Uterus (tissue), 3 donors: ENCODE measurements at regions not wholly inside any gene's neighbourhood (a gene's known extent, or its start where the extent isn't known, plus 50 kb on each side); places are given as distances from the start of the nearest gene placed in this dataset.

Experiments
- DNase-seq, 2 donors: peaks; one replicate each; pipeline ENCODE4 v3.0.0-alpha.2; 2019 to 2020
- H3K27ac ChIP-seq, 2 donors: fragments of 200-600 bp; sonication (generic); 1 replicate in 1 of 2; 2 replicates in 1 of 2; pipeline ENCODE4 v1.5.1; 2016 to 2018
- H3K27me3 ChIP-seq, 2 donors: fragments of 200-600 bp; sonication (generic); one replicate each; pipeline ENCODE4 v1.5.1; 2018 to 2019; ENCODE audit warnings: control low read depth in 1 of 2
- H3K36me3 ChIP-seq, 2 donors: fragments of 200-600 bp; sonication (generic); one replicate each; pipeline ENCODE4 v1.5.1; 2019; ENCODE audit warnings: control low read depth in 1 of 2
- H3K4me1 ChIP-seq, 2 donors: fragments of 200-600 bp; sonication (generic); one replicate each; pipeline ENCODE4 v1.5.1; 2018 to 2019; ENCODE audit warnings: control low read depth in 1 of 2
- H3K4me3 ChIP-seq, 2 donors: fragments of 200-600 bp; sonication (generic); 1 replicate in 1 of 2; 2 replicates in 1 of 2; pipeline ENCODE4 v1.5.1; 2018 to 2019; ENCODE audit warnings: mild to moderate bottlenecking in 1 of 2
- H3K9me3 ChIP-seq, 2 donors: fragments of 200-600 bp; sonication (generic); one replicate each; pipeline ENCODE4 v1.5.1; 2019; ENCODE audit warnings: control low read depth in 1 of 2
- POLR2A ChIP-seq, 2 donors: fragments of 450-650 bp; IDR thresholded peaks; one replicate each; pipeline ENCODE4 v1.6.1; 2016; ENCODE audit warnings: antibody characterized with exemption in 2 of 2, mild to moderate bottlenecking in 1 of 2, moderate library complexity in 1 of 2
- intact Hi-C: fragments of 100-400 bp; cut with DNase I; formaldehyde crosslinking; loops from one replicate; pipeline ENCODE4 v1.15.1; 2023; ENCODE audit warnings: low total_unique reads
- TF ChIP-seq, protein P1 (sequence below), 4 experiments: fragments of 200-600 bp in 2 of 4; fragments of 450-650 bp in 2 of 4; sonication (generic) in 2 of 4; IDR thresholded peaks; one replicate each; pipeline ENCODE4 v1.5.1; 2016 to 2019; ENCODE audit warnings: antibody characterized with exemption in 4 of 4, mild to moderate bottlenecking in 2 of 4, moderate library complexity in 1 of 4
- donor health status: DM: yes; HTN: yes; CAD: no.

DNA sequence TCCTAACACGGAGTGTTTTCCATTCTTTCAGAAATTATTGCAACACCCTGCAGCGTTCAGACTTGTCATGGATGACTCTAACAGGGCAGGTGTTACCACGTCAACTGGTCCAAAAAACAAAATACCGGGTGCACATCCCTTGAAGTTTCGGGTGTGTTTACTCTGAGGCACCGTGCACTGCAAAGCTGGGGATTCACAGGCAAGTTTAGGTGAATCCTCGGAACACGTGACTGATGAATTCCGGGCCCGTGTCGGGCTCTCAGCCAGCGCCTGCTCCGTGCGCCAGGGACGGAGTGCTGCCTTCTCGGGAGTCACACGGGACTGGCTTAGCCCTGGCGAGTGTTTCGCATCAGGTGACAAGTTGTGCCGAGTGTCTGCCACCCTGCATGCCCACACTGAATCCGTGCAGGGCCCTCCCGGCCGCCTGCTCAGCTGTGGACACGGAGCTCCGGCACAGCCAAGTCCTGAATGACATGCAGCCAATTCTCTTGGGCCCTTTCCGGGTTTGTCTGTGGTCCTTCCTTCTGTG is 66.0 kb upstream of the IRX4 start:
- H3K4me1 ChIP-seq = no peaks in the 10 kb centered on the region
- H3K4me3 ChIP-seq = no peak overlapping the region
- peak; percentile 21 to 41 for DNase-seq
- intact Hi-C loops = no loop called here
- no peak for TF ChIP-seq POLR2A (IDR thresholded peaks at IDR 0.05)
- TF ChIP-seq, protein P1, sequence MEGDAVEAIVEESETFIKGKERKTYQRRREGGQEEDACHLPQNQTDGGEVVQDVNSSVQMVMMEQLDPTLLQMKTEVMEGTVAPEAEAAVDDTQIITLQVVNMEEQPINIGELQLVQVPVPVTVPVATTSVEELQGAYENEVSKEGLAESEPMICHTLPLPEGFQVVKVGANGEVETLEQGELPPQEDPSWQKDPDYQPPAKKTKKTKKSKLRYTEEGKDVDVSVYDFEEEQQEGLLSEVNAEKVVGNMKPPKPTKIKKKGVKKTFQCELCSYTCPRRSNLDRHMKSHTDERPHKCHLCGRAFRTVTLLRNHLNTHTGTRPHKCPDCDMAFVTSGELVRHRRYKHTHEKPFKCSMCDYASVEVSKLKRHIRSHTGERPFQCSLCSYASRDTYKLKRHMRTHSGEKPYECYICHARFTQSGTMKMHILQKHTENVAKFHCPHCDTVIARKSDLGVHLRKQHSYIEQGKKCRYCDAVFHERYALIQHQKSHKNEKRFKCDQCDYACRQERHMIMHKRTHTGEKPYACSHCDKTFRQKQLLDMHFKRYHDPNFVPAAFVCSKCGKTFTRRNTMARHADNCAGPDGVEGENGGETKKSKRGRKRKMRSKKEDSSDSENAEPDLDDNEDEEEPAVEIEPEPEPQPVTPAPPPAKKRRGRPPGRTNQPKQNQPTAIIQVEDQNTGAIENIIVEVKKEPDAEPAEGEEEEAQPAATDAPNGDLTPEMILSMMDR (IDR thresholded peaks at IDR 0.05) = no peak
- no peaks in the 10 kb centered on the region for H3K9me3 ChIP-seq
- no peaks in the 10 kb centered on the region for H3K27me3 ChIP-seq
- peak overlapping the region in 1 of 2 donors; percentile 67 for H3K27ac ChIP-seq
- no peaks in the 10 kb centered on the region for H3K36me3 ChIP-seq

DNA sequence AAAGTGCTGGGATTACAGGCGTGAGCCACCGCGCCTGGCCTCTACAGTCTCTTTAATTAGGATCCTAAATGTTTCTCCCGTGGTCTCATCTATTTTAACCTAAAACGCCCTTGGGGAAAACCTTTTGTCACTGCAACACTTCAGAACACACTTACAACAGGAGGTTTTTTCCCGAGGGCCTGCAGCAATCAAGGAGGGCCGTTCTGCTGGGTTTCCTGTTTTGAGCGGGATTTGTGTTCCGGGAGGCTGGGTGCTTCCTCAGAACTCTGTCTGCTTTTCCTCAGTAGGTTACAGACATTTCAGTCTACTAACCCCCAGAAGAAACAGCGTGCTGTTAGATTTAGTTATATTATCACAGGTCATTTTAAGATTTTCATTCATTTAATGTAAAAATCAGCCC is 65.4 kb upstream of the IRX4 start:
- DNase-seq = no peak
- intact Hi-C loops = no loop called here
- TF ChIP-seq POLR2A (IDR thresholded peaks at IDR 0.05) = no peak
- TF ChIP-seq, protein P1 (IDR thresholded peaks at IDR 0.05) = no peak
- Histone ChIP-seq H3K9me3 (no peaks in the 10 kb centered on the region), H3K27me3 (no peaks in the 10 kb centered on the region), H3K27ac (no peak overlapping the region), H3K4me3 (no peak overlapping the region), H3K36me3 (no peaks in the 10 kb centered on the region), H3K4me1 (no peaks in the 10 kb centered on the region)

DNA sequence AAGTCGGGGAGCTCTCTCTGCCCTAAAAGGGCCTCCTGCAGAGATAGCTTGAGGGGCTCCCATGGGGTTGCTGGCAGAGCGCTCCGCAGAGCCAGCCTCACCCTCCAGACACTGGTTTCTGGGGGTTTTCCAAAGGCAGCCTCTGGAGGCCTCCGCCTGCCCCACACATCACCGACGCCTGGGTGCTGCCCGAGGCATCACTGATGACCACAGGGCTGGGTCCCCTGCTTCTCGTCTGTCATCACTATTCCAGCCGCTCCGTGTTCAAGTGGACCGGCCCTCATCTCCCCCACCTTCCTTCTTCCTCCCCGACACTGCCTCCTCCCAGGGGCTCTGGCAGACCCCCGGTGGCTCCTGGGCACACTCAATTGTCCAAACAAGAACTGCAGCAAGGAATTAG is 64.1 kb upstream of the IRX4 start:
- Histone ChIP-seq H3K9me3 (no peaks in the 10 kb centered on the region), H3K27me3 (no peaks in the 10 kb centered on the region), H3K27ac (no peak overlapping the region), H3K4me1 (no peaks in the 10 kb centered on the region), H3K36me3 (no peaks in the 10 kb centered on the region), H3K4me3 (no peak overlapping the region)
- no peak for DNase-seq
- intact Hi-C loops = no loop called here
- TF ChIP-seq, protein P1 (IDR thresholded peaks at IDR 0.05) = no peak
- TF ChIP-seq POLR2A (IDR thresholded peaks at IDR 0.05) = no peak

DNA sequence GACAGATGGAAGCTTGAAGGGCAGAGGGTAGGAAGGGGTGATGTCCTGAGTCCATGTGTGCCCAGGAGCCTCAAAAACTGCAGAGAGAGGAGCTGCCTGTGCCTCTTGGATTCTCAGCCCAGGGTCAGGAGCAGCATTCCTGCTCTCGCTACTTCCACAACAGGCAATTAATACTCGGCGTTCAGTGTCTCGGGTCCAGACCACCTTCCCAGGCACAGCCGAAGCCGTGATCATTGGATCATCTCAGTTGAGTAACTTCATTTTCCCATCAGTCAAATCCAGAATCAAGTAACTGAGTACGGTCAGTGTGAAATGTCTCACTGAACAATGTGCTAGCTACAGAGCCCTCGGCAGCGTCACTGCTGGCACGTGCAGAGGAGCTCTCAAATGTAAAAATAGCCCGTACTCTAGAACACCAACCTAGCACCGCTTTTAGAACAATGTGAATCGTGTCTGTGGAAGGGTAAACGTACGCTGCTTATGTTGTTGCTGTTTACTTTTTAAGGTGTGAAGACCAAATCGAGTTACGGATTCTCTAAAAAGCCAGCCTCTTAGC is 63.5 kb upstream of the IRX4 start:
- no peak for TF ChIP-seq POLR2A (IDR thresholded peaks at IDR 0.05)
- TF ChIP-seq, protein P1 (IDR thresholded peaks at IDR 0.05) = no peak
- Histone ChIP-seq H3K36me3 (no peaks in the 10 kb centered on the region), H3K27ac (no peak overlapping the region), H3K9me3 (no peaks in the 10 kb centered on the region), H3K4me3 (no peak overlapping the region), H3K4me1 (no peaks in the 10 kb centered on the region), H3K27me3 (no peaks in the 10 kb centered on the region)
- intact Hi-C loops = no loop called here
- no peak for DNase-seq

DNA sequence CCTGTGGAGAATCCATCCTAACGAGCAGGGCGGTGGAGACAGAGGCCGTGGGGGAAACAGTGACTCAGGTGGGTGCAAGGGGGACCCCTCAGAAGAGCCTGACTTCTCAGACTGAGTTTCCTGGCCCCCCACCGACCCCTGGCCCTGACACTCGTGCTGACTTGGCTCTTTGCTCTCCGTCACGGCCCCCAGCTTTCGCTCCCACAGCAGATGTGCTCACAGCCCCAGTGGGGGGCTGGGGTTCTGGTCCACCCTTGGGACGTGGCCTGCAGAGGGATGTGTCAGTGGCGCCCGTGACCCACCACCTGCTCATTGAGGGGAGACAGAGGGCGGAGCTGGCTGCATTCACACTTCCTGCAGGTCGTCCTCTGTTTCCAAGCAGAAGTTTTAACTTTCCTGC is 62.9 kb upstream of the IRX4 start:
- Histone ChIP-seq H3K27me3 (no peaks in the 10 kb centered on the region), H3K4me3 (no peak overlapping the region), H3K36me3 (no peaks in the 10 kb centered on the region), H3K27ac (no peak overlapping the region), H3K9me3 (no peaks in the 10 kb centered on the region), H3K4me1 (no peaks in the 10 kb centered on the region)
- no peak for DNase-seq
- intact Hi-C loops = no loop called here
- no peak for TF ChIP-seq POLR2A (IDR thresholded peaks at IDR 0.05)
- TF ChIP-seq, protein P1 (IDR thresholded peaks at IDR 0.05) = no peak
